ENCODE measurements at regions not wholly inside any gene's neighbourhood (a gene's known extent, or its start where the extent isn't known, plus 50 kb on each side); places are given as distances from the start of the nearest gene placed in this dataset.

GRCh38 chr1:58874342-58874741 is 90.5 kb upstream of the JUN start:
- peaks cover 12% of the 10 kb centered on the region for H3K4me1 ChIP-seq
- H3K27ac ChIP-seq, result peak overlapping the region; percentile 34
- TF ChIP-seq POLR2A (IDR thresholded peaks at IDR 0.05), result no peak
- no peak for TF ChIP-seq CTCF (IDR thresholded peaks at IDR 0.05)
- no peak for TF ChIP-seq POLR2AphosphoS5 (IDR thresholded peaks at IDR 0.05; ENCODE audit: insufficient read depth in 1 of 2, low read depth in 1 of 2)
- intact Hi-C loops (cut with DNase I), result no loop called here
- no peaks in the 10 kb centered on the region for H3K27me3 ChIP-seq
- DNase-seq (ENCODE audit: extremely low spot score in 2 of 2), result no peak
- no peaks in the 10 kb centered on the region for H3K9me3 ChIP-seq
- no peaks in the 10 kb centered on the region for H3K36me3 ChIP-seq
- H3K4me3 ChIP-seq, result peak overlapping the region in 1 of 2 donors; percentile 7

GRCh38 chr1:58874757-58875755 is 91.2 kb upstream of the JUN start:
- no peaks in the 10 kb centered on the region for H3K9me3 ChIP-seq
- H3K4me1 ChIP-seq, result peaks cover 12% of the 10 kb centered on the region
- intact Hi-C loops (cut with DNase I), result no loop called here
- H3K4me3 ChIP-seq, result peak overlapping the region in 1 of 2 donors; percentile 7
- peak overlapping the region; percentile 34 for H3K27ac ChIP-seq
- DNase-seq (ENCODE audit: extremely low spot score in 2 of 2), result no peak
- H3K36me3 ChIP-seq, result no peaks in the 10 kb centered on the region
- no peaks in the 10 kb centered on the region for H3K27me3 ChIP-seq
- TF ChIP-seq CTCF (IDR thresholded peaks at IDR 0.05), result no peak
- no peak for TF ChIP-seq POLR2A (IDR thresholded peaks at IDR 0.05)
- TF ChIP-seq POLR2AphosphoS5 (IDR thresholded peaks at IDR 0.05; ENCODE audit: insufficient read depth in 1 of 2, low read depth in 1 of 2), result no peak

GRCh38 chr1:58879464-58879863 is 95.6 kb upstream of the JUN start:
- Histone ChIP-seq H3K36me3 (no peaks in the 10 kb centered on the region), H3K4me1 (peaks cover 39% of the 10 kb centered on the region), H3K27me3 (no peaks in the 10 kb centered on the region), H3K9me3 (no peaks in the 10 kb centered on the region), H3K27ac (no peak overlapping the region), H3K4me3 (no peak overlapping the region)
- DNase-seq (ENCODE audit: extremely low spot score in 2 of 2), result no peak
- TF ChIP-seq CTCF (IDR thresholded peaks at IDR 0.05) (no peak), POLR2AphosphoS5 (IDR thresholded peaks at IDR 0.05; ENCODE audit: insufficient read depth in 1 of 2, low read depth in 1 of 2) (no peak), POLR2A (IDR thresholded peaks at IDR 0.05) (no peak)
- intact Hi-C loops (cut with DNase I), result no loop called here

GRCh38 chr1:58880592-58880991 is 96.7 kb upstream of the JUN start:
- Histone ChIP-seq H3K36me3 (no peaks in the 10 kb centered on the region), H3K4me3 (no peak overlapping the region), H3K27me3 (no peaks in the 10 kb centered on the region), H3K27ac (no peak overlapping the region), H3K4me1 (peaks cover 41% of the 10 kb centered on the region), H3K9me3 (no peaks in the 10 kb centered on the region)
- intact Hi-C loops (cut with DNase I), result loop anchor here (10.0 kb wide), 1 partner anchor 66 kb away; no protein-coding TSS in a partner anchor
- no peak for DNase-seq (ENCODE audit: extremely low spot score in 2 of 2)
- TF ChIP-seq POLR2A (IDR thresholded peaks at IDR 0.05) (no peak), CTCF (IDR thresholded peaks at IDR 0.05) (no peak), POLR2AphosphoS5 (IDR thresholded peaks at IDR 0.05; ENCODE audit: insufficient read depth in 1 of 2, low read depth in 1 of 2) (no peak)
